ENCODE measurements at regions not wholly inside any gene's neighbourhood (a gene's known extent, or its start where the extent isn't known, plus 50 kb on each side); places are given as distances from the start of the nearest gene placed in this dataset.

GRCh38 chr1:106447466-106447865 lies 609.0 kb upstream of the PRMT6 start:
- TF ChIP-seq TAF1 (IDR thresholded peaks at IDR 0.05; ENCODE audit: borderline replicate concordance, insufficient read depth, low read length) (no peak), POLR2AphosphoS5 (IDR thresholded peaks at IDR 0.05; ENCODE audit: low read depth, low read length) (no peak), SIN3A (IDR thresholded peaks at IDR 0.05; ENCODE audit: borderline replicate concordance, insufficient read depth, low read length) (no peak)
